Neutrophil (primary cell): ENCODE measurements at regions not wholly inside any gene's neighbourhood (a gene's known extent, or its start where the extent isn't known, plus 50 kb on each side); places are given as distances from the start of the nearest gene placed in this dataset.

Experiments used
- H3K27ac ChIP-seq: fragments of 200-600 bp; sonication (generic); 2 replicates; pipeline ENCODE4 v1.5.1; 2016; ENCODE audit warnings: mild to moderate bottlenecking, moderate library complexity
- H3K27me3 ChIP-seq: fragments of 200-600 bp; sonication (generic); 2 replicates; pipeline ENCODE4 v1.6.0; 2016; ENCODE audit warnings: mild to moderate bottlenecking
- H3K36me3 ChIP-seq: fragments of 200-600 bp; sonication (generic); 2 replicates; pipeline ENCODE4 v1.5.1; 2017
- H3K4me1 ChIP-seq, 2 experiments: fragments of 200-600 bp in 1 of 2; sonication (generic) in 1 of 2; 1 replicate in 1 of 2; 2 replicates in 1 of 2; pipeline versions ENCODE4 v1.5.1 to v1.6.1; 2013 to 2016; ENCODE audit warnings: low read depth in 1 of 2, low read length in 1 of 2, mild to moderate bottlenecking in 1 of 2, moderate library complexity in 1 of 2; ENCODE audit not compliant: control insufficient read depth in 1 of 2, insufficient read depth in 1 of 2
- H3K4me3 ChIP-seq, 2 experiments: fragments of 200-600 bp in 1 of 2; sonication (generic) in 1 of 2; 1 replicate in 1 of 2; 2 replicates in 1 of 2; pipeline ENCODE4 v1.5.1; 2013 to 2016; ENCODE audit warnings: low read depth in 1 of 2, low read length in 1 of 2, mild to moderate bottlenecking in 1 of 2, moderate library complexity in 1 of 2
- H3K9me3 ChIP-seq: fragments of 200-600 bp; sonication (generic); 2 replicates; pipeline ENCODE4 v1.5.1; 2016
- TF ChIP-seq, protein P1 (sequence below): fragments of 200-600 bp; sonication (generic); IDR thresholded peaks from 2 replicates; pipeline ENCODE4 v1.5.1; 2016; ENCODE audit warnings: antibody characterized with exemption

DNA sequence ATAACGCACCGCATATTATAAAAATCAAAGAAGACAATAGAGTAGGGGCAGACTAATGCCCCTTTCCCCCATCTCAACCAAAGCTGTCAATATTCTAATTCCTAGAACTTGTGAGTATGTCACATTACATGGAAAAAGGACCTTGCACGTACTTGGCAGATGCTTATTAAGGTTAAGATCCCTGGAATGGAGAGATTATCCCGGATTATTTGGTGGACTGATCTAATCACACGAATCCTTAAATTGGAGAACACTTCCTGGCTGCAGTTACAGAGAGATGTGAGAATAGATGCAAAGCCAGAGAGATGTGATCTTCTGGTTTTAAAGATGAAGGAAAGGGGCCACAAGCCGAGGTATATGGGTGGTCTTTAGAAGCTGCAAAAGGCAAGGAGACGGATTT is 548.7 kb downstream of the SPRY1 start:
- H3K9me3 ChIP-seq, result no peaks in the 10 kb centered on the region
- no peaks in the 10 kb centered on the region for H3K36me3 ChIP-seq
- H3K4me3 ChIP-seq, result no peak overlapping the region
- no peaks in the 10 kb centered on the region for H3K4me1 ChIP-seq
- no peaks in the 10 kb centered on the region for H3K27me3 ChIP-seq
- TF ChIP-seq, protein P1, sequence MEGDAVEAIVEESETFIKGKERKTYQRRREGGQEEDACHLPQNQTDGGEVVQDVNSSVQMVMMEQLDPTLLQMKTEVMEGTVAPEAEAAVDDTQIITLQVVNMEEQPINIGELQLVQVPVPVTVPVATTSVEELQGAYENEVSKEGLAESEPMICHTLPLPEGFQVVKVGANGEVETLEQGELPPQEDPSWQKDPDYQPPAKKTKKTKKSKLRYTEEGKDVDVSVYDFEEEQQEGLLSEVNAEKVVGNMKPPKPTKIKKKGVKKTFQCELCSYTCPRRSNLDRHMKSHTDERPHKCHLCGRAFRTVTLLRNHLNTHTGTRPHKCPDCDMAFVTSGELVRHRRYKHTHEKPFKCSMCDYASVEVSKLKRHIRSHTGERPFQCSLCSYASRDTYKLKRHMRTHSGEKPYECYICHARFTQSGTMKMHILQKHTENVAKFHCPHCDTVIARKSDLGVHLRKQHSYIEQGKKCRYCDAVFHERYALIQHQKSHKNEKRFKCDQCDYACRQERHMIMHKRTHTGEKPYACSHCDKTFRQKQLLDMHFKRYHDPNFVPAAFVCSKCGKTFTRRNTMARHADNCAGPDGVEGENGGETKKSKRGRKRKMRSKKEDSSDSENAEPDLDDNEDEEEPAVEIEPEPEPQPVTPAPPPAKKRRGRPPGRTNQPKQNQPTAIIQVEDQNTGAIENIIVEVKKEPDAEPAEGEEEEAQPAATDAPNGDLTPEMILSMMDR, result no peak
- H3K27ac ChIP-seq, result no peak overlapping the region

DNA sequence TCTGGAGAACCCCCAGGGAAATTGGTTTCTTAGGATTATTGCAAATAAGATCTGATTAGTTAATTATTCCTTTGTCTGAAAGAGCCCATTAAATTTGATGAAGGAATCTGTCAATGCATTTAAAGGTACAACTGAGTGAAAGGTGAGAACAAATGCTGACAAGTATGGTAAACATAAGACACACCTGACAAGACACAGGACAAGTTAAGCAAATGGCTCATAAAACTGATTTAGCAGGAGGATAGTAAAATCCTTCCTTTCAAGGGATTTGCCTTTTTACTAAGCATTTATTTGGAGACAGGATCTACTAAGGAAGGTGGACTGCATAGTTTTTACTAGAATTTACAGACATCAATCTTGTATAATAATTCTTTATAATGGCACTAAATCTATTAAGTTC is 553.9 kb downstream of the SPRY1 start:
- Histone ChIP-seq H3K4me3 (no peak overlapping the region), H3K27ac (no peak overlapping the region), H3K4me1 (no peaks in the 10 kb centered on the region), H3K27me3 (no peaks in the 10 kb centered on the region), H3K9me3 (no peaks in the 10 kb centered on the region), H3K36me3 (no peaks in the 10 kb centered on the region)
- TF ChIP-seq, protein P1, result no peak

DNA sequence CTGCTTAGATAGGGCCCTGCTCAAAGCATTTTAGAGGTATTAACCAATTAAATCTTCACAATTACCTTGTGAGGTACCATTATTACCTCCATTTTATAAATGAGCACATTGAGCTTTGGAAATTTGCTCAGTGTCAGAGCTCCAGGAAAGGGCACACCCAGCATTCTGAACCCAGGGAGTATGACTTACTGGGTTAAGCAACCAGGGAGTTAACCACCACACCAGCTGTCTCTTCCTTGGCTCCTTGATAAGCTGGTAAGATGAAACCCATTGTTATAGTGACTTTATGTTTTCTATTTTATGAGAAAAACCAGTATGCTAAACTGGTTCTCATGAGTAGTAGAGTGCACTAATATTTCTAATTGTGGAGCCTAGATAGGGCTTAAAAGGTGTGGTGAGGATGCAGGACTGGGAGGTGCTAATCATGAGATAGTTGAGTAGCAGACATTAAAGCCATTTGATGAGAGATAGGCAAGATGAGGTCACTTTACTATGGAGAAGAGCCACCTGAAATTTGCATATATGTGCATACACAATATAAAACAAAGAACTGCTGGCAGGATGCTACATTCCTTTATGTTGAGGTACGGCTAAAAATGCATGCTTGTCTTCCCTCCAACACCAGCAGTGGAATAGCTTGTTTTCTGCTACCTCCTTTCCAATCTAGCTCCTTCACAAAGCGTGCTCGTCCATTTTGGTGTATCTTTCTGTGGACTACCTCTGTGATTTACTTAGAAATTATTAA is 556.1 kb downstream of the SPRY1 start:
- Histone ChIP-seq H3K4me1 (no peaks in the 10 kb centered on the region), H3K9me3 (no peaks in the 10 kb centered on the region), H3K27ac (no peak overlapping the region), H3K4me3 (no peak overlapping the region), H3K36me3 (no peaks in the 10 kb centered on the region), H3K27me3 (no peaks in the 10 kb centered on the region)
- TF ChIP-seq, protein P1, result no peak

DNA sequence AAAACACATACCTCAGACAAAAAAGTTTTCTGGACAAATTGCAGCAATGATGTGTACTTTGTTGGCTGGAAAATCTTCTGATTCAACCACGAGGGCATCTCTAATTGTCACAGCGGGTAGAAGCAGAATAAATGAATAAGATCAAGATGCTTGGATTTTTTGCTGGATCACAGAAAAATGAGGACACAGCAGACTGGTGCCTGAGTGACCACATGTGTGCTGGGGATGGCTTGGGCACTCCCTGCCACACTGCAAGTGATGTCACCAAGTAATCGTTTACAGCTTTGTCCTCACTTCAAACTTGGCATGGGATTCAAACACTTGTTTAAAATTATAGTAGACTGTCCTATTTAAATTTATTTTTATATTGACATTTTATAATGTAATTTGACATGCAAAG is 557.0 kb downstream of the SPRY1 start:
- TF ChIP-seq, protein P1, result no peak
- H3K4me1 ChIP-seq, result no peaks in the 10 kb centered on the region
- no peaks in the 10 kb centered on the region for H3K36me3 ChIP-seq
- H3K9me3 ChIP-seq, result no peaks in the 10 kb centered on the region
- H3K27ac ChIP-seq, result no peak overlapping the region
- no peaks in the 10 kb centered on the region for H3K27me3 ChIP-seq
- no peak overlapping the region for H3K4me3 ChIP-seq

DNA sequence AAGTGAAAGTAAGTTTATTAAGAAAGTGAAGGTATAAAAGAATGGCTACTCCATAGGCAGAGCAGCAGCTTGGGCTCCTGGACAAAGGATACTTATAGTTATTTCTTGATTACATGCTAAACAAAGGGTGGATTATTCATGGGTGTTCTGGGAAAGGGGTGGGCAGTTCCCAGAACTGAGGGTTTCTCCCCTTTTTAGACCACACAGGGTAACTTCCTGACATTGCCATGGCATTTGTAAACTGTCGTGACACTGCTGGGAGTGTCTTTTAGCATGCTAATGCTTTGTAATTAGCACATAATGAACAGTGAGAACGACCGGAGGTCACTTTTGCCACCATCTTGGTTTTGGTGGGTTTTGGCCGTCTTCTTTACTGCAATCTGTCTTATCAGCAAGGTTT is 557.6 kb downstream of the SPRY1 start:
- Histone ChIP-seq H3K27me3 (no peaks in the 10 kb centered on the region), H3K27ac (no peak overlapping the region), H3K4me3 (no peak overlapping the region), H3K4me1 (no peaks in the 10 kb centered on the region), H3K36me3 (no peaks in the 10 kb centered on the region), H3K9me3 (no peaks in the 10 kb centered on the region)
- TF ChIP-seq, protein P1, result no peak
